GM21825 (cell line): ENCODE measurements at regions not wholly inside any gene's neighbourhood (a gene's known extent, or its start where the extent isn't known, plus 50 kb on each side); places are given as distances from the start of the nearest gene placed in this dataset.
A peak's percentile ranks its signal among the peaks of the same experiment; 100 is the strongest.
"Not testable (repeated sequence)": the region's sequence is repeated elsewhere in the genome, so short reads cannot be mapped to it uniquely, and the experiment has no call there.

Experiments
- ATAC-seq: cut with Tn5 transposase; IDR thresholded peaks from one replicate; pipeline ENCODE4 v1.9.1; 2021; ENCODE audit warnings: mild to moderate bottlenecking, moderate library complexity; ENCODE audit not compliant: unreplicated experiment

DNA sequence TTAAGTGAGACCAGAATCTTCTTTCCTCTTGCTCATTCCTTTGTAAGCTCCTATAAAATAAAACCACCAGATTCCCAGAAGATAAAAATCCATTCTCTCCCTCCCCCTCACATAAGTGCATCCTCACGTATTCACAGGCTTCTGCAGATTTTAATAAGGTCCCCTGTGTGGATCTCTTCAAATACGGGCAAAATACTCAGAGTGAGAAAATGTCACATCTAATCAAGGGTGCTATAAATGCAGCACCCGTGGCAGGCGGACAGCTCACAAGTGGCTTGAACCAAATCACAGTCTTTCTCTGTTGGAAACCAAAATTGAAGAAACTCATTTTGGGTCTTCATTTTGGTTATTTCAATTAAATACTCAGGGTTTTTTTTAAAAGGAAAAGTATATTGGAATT, 212.9 kb upstream of the CMC1 start:
- ATAC-seq = no peak

DNA sequence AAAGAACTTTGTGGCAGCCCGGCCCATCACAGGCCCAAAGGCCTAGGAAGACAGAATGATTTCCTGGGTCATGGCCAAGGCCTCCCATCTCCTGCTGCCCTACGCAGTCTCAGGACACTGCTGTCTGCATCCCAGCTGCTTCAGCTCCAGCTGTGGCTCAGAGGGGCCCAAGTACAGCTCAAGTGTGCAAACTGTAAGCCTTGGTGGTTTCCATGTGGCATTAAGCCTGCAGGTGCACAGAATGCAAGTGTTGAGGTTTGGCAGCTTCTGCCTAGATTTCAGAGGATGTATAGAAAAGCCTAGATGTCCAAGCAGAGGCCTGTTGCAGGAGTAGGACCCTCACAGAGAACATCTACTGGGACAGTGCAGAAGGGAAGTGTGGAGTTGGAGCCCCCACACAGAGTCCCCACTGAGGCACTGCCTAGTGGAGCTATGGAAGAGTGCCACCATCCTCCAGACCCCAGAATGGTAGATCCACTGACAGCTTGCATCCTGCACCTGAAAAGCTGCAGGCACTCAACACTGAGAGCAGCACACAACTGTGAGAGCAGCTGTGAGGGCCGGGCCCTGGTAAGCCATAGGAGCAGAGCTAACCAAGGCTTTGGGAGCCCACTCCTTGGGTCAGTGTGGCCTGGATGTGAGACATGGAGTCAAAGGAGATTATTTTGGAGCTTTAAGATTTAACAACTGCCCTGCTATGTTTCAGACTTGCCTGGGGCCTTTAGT, 208.2 kb upstream of the CMC1 start:
- no peak for ATAC-seq

DNA sequence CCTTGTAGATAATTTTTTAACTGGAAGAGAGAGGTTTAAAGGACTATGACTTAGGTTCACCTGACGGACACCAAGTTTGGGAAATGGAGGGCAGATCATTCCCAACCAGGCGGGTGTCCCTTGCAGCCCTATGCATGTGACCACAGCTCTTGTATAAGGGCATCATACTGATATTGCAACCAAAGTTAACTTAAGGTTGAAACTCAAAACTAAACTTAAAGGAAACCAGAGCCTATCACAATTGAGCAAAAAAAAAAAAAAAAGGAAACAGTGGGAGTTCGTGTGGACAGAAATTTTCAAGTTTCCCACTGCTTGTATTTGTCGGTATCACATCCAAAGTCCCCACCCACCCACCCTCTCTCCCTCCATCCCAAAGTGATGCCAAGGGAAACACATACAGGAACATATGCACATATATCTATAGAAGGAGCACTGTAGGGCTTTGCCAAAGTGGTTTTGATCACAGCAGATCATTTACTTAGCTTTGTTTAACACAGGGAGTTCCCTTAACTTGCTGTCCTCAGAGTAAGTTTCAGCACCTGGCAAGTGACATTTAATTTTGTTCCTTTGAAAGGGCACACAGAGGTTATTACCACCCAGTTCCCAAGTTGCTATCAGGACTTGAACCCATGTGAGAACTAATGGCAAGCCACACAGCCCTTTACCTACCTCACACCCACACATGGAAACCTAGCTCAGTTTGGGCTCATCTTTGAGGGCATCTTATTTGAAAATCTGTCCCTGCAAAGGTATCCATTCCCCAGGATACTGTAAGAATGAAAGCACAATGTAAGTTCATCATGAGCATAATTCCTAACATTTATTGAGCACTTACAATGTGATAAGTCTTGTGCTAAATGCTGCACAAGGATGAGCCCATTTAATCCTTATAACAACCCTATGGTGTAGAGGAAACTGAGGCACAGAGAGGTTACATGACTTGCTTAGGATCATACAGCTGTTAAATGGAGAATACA, 204.5 kb upstream of the CMC1 start:
- peak; percentile 60 for ATAC-seq

DNA sequence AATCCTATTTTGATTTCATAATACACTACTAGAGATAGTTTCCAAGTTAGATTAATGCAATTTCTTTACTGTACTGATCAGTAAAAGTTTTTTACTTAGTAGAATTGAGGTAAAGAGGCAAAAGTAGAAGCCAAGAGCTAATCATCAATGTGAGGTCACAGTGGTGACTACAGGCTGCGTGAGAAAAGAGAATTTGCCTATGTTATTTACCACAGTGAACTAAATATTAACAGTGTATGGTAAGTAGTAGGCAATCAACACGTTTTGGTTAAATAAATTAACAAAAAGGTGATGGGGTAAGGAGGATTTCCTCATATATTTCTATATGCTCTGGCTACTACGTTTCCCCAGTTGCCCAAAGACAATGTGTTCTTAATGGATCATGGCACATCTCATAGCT, 202.2 kb upstream of the CMC1 start:
- ATAC-seq = no peak

DNA sequence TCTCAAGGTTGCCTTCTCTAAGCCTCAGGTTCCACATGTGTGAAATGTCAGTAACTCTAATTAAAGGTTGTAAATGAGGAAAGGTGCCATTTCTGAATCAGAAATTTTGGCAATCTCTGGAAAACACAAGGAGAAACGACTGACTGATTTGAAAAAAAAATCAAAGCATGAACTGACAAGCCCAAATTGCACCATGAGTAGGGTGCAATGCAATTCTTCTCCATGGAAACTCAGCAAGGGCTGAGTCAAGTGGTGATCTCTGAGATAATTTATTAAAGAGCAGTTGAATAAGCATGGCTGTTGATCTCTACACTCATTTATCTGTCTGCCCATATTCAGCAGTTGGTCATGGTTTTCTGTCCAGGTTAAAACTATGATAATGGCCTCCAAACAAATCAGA, 201.6 kb upstream of the CMC1 start:
- ATAC-seq = no peak

DNA sequence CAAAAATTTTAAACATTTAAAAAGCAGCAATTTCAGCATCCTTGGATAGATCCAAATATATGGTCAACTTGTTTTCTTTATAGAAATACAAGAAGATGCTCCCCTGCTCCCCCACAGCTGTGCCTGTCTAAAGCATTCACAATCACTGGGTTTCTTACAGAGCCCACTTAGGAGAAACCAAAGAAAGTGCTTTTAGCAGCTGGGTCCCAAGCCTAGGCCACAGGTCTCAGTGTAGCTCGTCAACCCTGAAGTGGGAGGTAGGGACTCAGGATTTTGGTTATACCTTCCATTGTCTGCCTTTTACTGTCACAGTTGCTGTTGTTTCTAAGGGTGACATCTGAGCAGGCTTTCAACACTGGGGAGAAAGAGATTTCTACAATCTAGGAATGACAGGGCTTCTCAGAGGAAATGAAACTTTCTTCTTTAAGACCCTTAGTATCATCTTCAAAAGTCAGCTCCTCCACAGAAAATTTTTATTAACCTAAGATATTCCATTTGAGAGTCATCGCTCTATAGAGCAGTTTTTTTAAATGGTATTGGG, 199.3 kb upstream of the CMC1 start:
- no peak for ATAC-seq

DNA sequence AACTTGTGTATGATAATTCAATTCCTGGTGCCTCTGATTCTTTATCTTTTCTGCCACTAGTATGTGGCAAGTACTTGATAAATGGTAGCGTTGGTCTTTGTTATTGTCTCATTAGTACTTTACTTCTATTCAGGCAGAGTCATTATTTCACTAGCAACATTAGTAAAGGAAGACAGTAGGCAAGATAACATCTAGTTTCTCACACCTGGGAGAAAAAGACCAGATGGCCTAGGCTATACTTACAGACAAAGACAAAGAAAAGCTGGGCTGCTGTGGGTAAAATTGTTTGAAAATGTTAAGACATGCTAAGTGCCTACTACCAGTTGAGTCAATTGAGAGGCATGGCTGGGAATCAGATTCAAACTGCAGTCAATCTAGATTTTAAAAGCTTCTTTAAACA, 198.7 kb upstream of the CMC1 start:
- no peak for ATAC-seq

DNA sequence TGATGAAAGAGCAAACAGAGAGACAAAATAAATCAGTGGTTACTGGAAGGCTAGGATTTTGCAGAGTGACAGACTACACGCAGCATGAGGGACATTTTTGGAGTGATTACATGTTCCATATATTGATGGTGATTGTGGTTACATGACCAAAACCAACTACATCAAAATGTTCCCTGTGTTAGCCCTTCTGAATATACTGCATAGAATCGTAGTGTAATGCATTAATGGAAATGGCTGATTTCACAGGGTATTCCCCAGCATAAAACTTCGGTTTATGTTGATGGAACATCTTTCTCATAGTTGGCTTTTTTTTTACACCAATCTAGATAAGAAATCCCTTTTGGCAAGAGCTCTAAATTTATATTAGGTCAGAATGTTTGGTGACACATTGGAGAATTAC, 191.3 kb upstream of the CMC1 start:
- ATAC-seq = no peak

DNA sequence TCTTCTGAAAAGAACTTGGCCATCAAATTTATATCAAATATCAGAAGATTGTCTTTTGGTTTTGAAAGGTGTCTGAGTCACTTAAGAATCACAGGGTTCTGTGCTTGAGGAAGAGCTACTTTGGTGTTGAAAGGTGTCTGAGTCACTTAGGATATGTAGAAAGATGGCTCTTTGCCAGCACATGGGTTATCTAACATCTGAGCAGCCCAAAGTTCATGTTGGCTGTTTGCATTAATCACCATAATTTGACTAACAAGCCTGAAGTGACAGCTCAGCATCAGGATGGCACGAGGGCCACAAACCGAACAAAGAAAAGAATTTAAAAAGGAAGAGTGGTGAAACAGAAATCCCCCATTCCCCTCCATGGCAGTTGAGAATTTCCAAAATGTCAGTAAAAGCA, 190.5 kb upstream of the CMC1 start:
- no peak for ATAC-seq

DNA sequence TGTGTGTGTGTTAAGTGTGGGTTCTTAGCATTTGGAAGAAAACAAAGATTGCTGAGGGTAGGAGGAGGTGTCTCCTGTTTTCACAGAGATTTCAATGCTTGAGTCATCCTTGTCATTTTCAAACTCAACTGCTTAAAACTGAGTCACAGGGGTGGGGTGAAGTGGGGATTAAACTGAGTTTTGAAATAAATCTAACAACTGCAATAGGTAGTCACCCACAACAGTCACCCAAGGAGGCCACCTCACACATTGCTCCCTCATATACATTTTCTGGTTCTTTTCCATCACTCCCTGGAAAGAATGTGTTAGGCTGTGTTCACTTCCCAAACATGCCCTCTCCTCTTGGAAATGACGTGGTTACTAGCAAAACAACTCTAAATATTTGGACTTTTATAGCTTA, 187.7 kb upstream of the CMC1 start:
- no peak for ATAC-seq

DNA sequence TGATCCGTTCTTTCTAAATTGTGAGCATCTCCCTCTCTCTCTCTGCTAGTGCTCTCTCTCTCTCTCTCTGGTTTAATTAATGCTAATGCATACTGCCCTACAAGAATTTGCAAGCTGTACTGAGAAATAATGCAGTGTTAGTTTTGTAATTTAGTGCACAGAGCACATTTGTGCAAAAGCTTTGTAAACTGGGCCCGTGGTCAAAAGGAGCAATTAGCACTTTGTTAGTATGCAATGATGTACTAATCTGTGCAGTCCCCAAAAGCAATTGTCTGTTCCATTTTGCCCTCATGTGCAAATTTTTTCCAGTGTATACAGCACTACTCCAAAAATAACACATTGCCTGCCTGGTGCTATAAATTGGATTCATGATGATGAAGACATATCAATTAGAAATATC, 184.6 kb upstream of the CMC1 start:
- no peak for ATAC-seq

DNA sequence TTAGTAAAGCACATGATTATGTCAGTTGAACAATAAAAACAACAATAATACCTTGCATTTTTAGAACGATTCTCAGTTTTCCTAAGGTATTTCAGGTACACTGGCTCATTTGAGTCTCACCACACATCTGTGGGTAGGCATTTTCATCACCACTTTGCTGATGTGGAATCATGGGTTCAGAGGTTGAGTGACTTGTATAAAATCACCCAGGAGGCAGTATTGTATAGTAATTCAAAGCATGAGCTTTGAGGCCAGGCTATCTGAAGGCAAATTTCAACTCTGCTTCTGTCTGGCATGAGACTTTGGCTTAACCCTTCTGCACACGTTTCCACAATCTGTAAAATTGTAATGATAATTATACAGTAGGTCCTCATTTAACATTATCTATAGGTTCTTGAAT, 183.9 kb upstream of the CMC1 start:
- no peak for ATAC-seq

DNA sequence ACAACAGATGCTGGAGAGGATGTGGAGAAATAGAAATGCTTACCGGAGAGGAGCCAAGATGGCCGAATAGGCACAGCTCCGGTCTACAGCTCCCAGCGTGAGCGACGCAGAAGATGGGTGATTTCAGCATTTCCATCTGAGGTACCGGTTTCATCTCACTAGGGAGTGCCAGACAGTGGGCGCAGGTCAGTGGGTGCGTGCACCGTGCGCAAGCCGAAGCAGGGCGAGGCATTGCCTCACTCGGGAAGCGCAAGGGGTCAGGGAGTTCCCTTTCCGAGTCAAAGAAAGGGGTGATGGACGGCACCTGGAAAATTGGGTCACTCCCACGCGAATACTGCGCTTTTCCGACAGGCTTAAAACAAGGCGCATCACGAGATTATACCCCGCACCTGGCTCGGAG, 182.2 kb upstream of the CMC1 start:
- not testable (repeated sequence) for ATAC-seq

DNA sequence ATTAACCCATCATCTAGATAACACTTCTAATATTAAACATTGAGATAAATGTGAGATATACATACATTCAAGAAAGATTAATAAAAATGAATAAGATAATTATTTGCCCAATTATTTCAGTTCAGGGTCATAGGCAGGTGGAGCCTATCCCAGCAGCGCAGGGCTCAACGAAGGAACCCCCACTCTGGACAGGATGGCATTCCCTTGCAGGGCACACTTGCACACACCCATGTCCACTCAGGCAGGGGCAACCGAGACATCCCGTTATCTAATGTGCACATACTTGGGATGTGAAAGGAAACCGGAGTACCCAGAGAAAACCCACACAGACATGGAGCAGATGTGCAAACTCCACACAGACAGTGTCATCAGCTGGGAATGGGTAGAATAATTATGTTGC, 175.4 kb upstream of the CMC1 start:
- no peak for ATAC-seq

DNA sequence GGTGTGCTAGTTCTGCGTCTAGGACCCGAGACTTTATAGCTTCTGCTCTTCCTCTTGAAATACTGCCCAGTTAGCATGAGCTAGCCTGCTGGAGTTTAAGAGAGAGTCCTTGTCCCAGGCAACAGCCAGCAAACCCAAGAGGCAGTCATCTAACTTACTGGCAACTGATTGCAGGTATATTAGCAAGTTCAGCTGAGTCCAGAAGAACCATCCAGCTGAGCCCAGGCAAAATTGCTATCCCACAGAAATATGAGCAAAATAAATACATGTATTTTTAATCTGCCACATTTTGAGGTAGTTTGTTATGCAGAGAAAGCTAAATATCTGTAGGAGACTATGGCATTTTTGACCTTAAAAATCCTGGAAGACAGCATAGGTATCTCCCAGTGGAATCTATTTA, 174.4 kb upstream of the CMC1 start:
- no peak for ATAC-seq

DNA sequence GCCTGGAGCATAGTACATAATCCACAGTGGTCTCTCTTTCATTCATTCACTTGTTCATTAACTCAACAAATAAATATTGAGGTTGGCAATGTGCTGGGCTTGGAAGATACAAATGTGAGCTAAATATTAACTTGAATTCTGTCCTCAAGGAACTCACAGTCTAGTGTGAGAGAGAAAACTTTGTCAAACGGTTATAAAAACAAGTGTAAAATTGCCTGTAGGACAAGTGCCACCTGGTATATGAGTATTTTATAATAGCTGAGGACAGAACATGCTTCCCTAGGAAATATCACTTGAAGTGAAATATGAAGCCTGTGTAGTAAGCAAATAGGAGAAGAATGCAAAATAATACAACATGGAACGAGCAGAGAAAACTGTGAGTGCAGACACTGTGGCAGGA, 173.1 kb upstream of the CMC1 start:
- no peak for ATAC-seq

DNA sequence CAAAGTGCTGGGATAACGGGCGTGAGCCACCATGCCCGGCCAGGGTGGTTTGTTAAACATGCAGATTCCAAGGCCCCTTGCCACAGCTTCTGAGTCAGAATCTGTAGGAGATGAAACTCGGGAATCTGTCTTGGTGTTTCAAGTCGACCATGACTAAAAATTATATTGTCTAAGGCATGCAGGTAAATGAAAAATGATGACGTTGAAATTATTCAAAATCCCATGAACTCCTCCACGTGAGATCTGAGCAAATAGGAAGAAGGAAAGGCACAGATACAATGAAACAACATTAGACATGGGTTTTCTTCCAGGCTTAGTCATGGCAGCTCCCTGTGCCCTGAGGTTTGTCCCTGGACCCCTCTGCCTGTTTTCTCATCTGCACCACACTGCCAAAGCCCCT, 172.0 kb upstream of the CMC1 start:
- no peak for ATAC-seq

DNA sequence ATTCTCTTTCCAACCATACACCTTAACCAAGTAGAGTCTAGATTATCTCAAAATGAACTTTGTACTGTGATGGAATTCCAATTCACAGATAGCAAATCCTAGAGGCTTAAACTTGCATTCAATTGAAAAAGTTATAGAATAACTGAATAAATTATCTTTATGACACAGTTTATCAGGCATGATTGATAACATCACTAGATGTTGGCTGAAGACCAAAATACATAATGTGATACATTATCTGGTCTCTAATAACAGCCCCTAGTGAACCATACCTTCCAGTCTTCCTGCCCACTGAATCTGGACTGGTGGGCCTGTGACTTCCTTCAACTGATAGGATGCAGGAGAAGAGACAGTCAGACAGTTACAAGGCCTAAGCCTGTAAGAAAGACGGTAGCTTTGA, 165.2 kb upstream of the CMC1 start:
- ATAC-seq = no peak

DNA sequence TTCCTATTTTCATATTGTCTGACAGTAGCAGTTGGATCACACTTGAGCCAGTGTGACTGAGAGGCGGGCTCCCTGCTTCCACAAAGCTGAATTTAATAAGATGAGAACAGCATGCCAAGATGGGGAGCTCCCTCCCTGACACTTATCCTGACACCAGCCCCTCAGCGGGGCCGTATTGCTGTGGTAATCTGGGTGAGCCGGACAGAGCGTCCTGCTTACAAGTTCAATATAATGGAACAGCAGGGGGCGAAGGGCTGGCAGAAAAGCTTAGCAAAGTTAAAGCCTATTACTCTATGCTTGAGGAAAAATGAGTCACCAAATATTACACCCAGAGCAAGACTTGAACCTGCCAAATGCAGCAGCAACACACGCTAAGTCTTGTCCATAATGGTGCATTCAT, 163.8 kb upstream of the CMC1 start:
- ATAC-seq = no peak

DNA sequence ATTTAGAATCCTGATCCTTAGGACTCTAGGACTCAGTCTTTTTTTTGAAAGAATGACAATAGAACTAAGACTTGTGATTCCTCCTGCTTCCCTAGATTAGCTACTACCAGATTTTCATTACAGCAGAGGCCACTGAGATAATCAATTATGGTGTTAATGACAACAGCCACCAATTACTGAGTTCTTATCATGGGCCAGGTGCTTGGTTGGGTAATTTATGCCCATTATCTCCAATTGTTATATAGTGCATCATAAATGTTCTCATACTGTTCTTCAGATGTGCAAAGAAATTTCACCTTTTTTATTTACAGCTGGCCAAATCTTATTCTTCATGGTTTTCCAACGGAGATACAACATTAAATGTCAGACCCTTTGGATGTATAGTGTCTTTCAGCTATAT, 162.9 kb upstream of the CMC1 start:
- ATAC-seq = no peak

DNA sequence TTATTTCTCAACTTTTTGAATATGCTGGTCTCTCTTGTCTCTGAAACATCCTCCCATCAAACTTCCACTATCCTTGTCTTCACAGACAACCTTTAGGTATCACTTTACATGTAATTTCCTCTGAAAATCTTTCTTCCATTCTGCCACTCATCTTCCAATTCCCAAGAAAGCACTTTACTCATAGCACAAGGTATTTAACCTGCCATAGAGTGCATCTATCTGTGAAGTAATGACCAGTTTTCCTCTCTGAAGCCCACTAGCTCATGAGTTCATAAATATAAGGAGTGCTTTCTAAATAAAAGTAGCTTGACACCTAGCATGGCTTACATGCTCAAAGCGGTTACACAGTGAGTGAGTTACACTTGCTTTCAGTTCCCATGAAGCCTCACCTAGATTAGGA, 160.7 kb upstream of the CMC1 start:
- no peak for ATAC-seq

DNA sequence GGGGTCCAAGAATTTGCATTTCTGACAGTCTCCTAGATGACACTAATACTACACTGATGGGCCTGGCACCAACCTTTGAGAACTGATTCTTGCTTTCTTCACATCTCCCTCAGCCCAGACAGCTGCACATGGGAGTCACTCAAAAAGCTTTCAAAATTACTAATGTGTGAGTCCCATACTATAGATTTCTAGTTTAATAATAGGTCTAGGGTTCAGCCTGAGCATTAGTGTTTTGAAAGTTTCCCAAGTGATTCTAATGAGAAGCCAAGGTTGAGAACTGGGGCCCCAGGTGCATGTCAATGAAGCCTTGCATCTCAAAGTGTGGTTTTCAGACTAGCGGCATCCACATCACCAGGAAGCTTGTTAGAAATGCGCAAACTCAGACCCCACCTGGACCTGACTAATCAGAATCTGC, 159.9 kb upstream of the CMC1 start:
- ATAC-seq = no peak
